Gastroesophageal sphincter (tissue), 4 donors: ENCODE measurements at regions not wholly inside any gene's neighbourhood (a gene's known extent, or its start where the extent isn't known, plus 50 kb on each side); places are given as distances from the start of the nearest gene placed in this dataset.

Experiments
- ATAC-seq: fragments of 150-250 bp; one replicate; pipeline ENCODE4 v1.9.1; 2016; ENCODE audit warnings: mild to moderate bottlenecking, moderate library complexity
- H3K27ac ChIP-seq, 4 donors: fragments of 200-600 bp; sonication (generic) in 3 of 4; 1 replicate in 3 of 4; 2 replicates in 1 of 4; pipeline ENCODE4 v1.5.1; 2016 to 2019
- H3K27me3 ChIP-seq: fragments of 200-600 bp; sonication (generic); one replicate; pipeline ENCODE4 v1.5.1; 2019
- H3K36me3 ChIP-seq, 2 donors: fragments of 200-600 bp; sonication (generic); one replicate each; pipeline ENCODE4 v1.5.1; 2019; ENCODE audit warnings: control low read depth in 1 of 2
- H3K4me1 ChIP-seq, 3 donors: fragments of 200-600 bp; sonication (generic); 1 replicate in 2 of 3; 2 replicates in 1 of 3; pipeline ENCODE4 v1.5.1; 2016 to 2019; ENCODE audit warnings: control low read depth in 2 of 3
- H3K4me3 ChIP-seq, 2 donors: fragments of 200-600 bp; sonication (generic); one replicate each; pipeline ENCODE4 v1.5.1; 2019; ENCODE audit warnings: mild to moderate bottlenecking in 1 of 2, moderate library complexity in 1 of 2
- H3K9me3 ChIP-seq, 3 donors: fragments of 200-600 bp; sonication (generic); one replicate each; pipeline ENCODE4 v1.5.1; 2017 to 2019; ENCODE audit warnings: control low read depth in 2 of 3
- EP300 ChIP-seq: sonication (generic); formaldehyde crosslinking; IDR thresholded peaks from one replicate; pipeline ENCODE4 v1.6.1; 2017; ENCODE audit warnings: antibody characterized with exemption, mild to moderate bottlenecking
- POLR2A ChIP-seq, 2 donors: fragments of 450-650 bp; IDR thresholded peaks; one replicate each; pipeline ENCODE4 v1.6.1; 2017; ENCODE audit warnings: antibody characterized with exemption in 2 of 2, mild to moderate bottlenecking in 2 of 2, moderate library complexity in 1 of 2
- POLR2AphosphoS5 ChIP-seq: sonication (generic); formaldehyde crosslinking; IDR thresholded peaks from one replicate; pipeline ENCODE4 v1.6.1; 2017; ENCODE audit warnings: antibody characterized with exemption
- WGBS, 2 donors: methylation state at CpG; one replicate each; pipeline ENCODE4 v1.1.5; 2018; ENCODE audit warnings: low coverage in 1 of 2; 5-methylcytosine and 5-hydroxymethylcytosine counted together
- TF ChIP-seq, protein P1 (sequence below), 4 experiments: fragments of 200-600 bp in 2 of 4; fragments of 450-650 bp in 2 of 4; sonication (generic) in 1 of 4; IDR thresholded peaks; one replicate each; pipeline ENCODE4 v1.5.1; 2017 to 2019; ENCODE audit warnings: antibody characterized with exemption in 4 of 4, mild to moderate bottlenecking in 2 of 4, moderate library complexity in 2 of 4

GRCh38 chr10:113450046-113450804, 102.6 kb upstream of the HABP2 start:
- no peaks in the 10 kb centered on the region for H3K27me3 ChIP-seq
- no peaks in the 10 kb centered on the region for H3K36me3 ChIP-seq
- H3K9me3 ChIP-seq, result no peaks in the 10 kb centered on the region
- H3K27ac ChIP-seq, result no peak overlapping the region
- no peak overlapping the region for H3K4me3 ChIP-seq
- H3K4me1 ChIP-seq, result peaks cover 0 to 5% (median 0%) of the 10 kb centered on the region in 3 donors
- TF ChIP-seq EP300 (no peak), POLR2A (IDR thresholded peaks at IDR 0.05) (no peak), POLR2AphosphoS5 (no peak)
- TF ChIP-seq, protein P1, sequence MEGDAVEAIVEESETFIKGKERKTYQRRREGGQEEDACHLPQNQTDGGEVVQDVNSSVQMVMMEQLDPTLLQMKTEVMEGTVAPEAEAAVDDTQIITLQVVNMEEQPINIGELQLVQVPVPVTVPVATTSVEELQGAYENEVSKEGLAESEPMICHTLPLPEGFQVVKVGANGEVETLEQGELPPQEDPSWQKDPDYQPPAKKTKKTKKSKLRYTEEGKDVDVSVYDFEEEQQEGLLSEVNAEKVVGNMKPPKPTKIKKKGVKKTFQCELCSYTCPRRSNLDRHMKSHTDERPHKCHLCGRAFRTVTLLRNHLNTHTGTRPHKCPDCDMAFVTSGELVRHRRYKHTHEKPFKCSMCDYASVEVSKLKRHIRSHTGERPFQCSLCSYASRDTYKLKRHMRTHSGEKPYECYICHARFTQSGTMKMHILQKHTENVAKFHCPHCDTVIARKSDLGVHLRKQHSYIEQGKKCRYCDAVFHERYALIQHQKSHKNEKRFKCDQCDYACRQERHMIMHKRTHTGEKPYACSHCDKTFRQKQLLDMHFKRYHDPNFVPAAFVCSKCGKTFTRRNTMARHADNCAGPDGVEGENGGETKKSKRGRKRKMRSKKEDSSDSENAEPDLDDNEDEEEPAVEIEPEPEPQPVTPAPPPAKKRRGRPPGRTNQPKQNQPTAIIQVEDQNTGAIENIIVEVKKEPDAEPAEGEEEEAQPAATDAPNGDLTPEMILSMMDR (IDR thresholded peaks at IDR 0.05), result no peak
- ATAC-seq, result no peak
- WGBS, 2 donors, result 78% methylated on average over 9 of the region's 9 CpGs

DNA sequence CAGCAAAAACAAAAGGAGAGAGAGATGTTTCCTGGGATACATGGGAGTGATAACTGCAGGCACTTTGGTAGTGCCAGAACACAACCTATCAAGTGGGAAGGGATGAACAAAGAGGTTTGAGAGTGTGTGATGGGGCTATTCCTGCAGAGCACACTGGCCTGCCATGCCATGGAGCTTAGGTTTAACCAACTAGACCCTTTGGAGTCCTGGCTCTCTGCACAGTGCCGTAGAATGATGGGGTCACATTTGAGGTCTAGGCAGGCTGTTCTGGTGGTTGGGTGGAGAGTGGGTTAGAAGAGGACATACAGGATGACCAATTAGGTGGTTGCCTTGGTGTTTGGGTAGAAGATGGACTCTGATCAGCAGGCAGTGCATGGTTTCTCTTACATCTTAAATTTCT, 101.9 kb upstream of the HABP2 start:
- no peak overlapping the region for H3K4me3 ChIP-seq
- no peak overlapping the region for H3K27ac ChIP-seq
- WGBS, 2 donors, result 100% methylated on average over 1 of the region's 1 CpG
- ATAC-seq, result no peak
- H3K36me3 ChIP-seq, result no peaks in the 10 kb centered on the region
- no peaks in the 10 kb centered on the region for H3K9me3 ChIP-seq
- no peaks in the 10 kb centered on the region for H3K27me3 ChIP-seq
- peaks cover 0 to 5% (median 0%) of the 10 kb centered on the region in 3 donors for H3K4me1 ChIP-seq
- TF ChIP-seq, protein P1 (IDR thresholded peaks at IDR 0.05), result no peak
- TF ChIP-seq POLR2A (IDR thresholded peaks at IDR 0.05), result no peak
- no peak for TF ChIP-seq POLR2AphosphoS5
- TF ChIP-seq EP300, result no peak

GRCh38 chr10:113452146-113452845, 100.6 kb upstream of the HABP2 start:
- H3K27ac ChIP-seq, result no peak overlapping the region
- H3K4me3 ChIP-seq, result no peak overlapping the region
- no peaks in the 10 kb centered on the region for H3K36me3 ChIP-seq
- H3K27me3 ChIP-seq, result no peaks in the 10 kb centered on the region
- 30 to 49% methylated on average over 2 to 4 of the region's 5 CpGs for WGBS, 2 donors
- no peaks in the 10 kb centered on the region for H3K9me3 ChIP-seq
- no peak for ATAC-seq
- TF ChIP-seq, protein P1 (IDR thresholded peaks at IDR 0.05), result no peak
- TF ChIP-seq POLR2AphosphoS5 (no peak), POLR2A (IDR thresholded peaks at IDR 0.05) (no peak), EP300 (no peak)
- H3K4me1 ChIP-seq, result peaks cover 0 to 5% (median 0%) of the 10 kb centered on the region in 3 donors

- Histone ChIP-seq H3K36me3 (no peaks in the 10 kb centered on the region), H3K4me3 (no peak overlapping the region), H3K27me3 (no peaks in the 10 kb centered on the region), H3K4me1 (peaks cover 0 to 5% (median 0%) of the 10 kb centered on the region in 3 donors), H3K27ac (no peak overlapping the region), H3K9me3 (no peaks in the 10 kb centered on the region)
- TF ChIP-seq EP300 (no peak), POLR2A (IDR thresholded peaks at IDR 0.05) (no peak), POLR2AphosphoS5 (no peak)
- TF ChIP-seq, protein P1 (IDR thresholded peaks at IDR 0.05), result no peak
- WGBS, 2 donors, result 94 to 97% methylated on average over 5 to 6 of the region's 6 CpGs
- ATAC-seq, result no peak
These were observed 99.5 kb upstream of the HABP2 start for GRCh38 chr10:113453351-113453750.
